SH-SY5Y (cell line): ENCODE measurements at regions not wholly inside any gene's neighbourhood (a gene's known extent, or its start where the extent isn't known, plus 50 kb on each side); places are given as distances from the start of the nearest gene placed in this dataset.

ENCODE experiments used
- GATA2 ChIP-seq: IDR thresholded peaks from 2 replicates; pipeline ENCODE4 v1.6.1; 2011; ENCODE audit warnings: mild to moderate bottlenecking, low read depth, low read length
- GATA3 ChIP-seq: IDR thresholded peaks from 2 replicates; pipeline ENCODE4 v1.6.1; 2011; ENCODE audit warnings: low read depth, mild to moderate bottlenecking, low read length, moderate library complexity

DNA sequence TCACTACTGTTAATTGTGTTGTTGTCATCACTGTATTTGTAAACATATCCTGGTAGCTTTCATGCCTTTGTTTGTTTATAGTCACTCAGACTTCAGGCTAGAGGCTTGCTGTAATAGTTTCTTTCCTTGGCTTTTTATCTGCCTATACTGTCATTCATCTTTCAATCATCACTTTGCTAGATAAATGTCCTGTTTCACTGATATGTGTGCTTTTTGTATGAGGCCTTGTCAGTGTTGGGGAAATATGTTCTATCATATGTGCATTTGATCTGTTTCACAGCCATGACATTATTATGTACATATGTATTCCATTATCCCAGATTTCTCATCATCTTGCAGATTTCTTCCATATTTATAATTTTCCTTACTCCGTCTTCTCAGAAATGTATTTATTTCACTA lies 558.9 kb upstream of the LRFN5 start:
- TF ChIP-seq GATA3 = no peak
- TF ChIP-seq GATA2 = no peak
